Muscle of back (tissue), 3 donors: ENCODE measurements at regions not wholly inside any gene's neighbourhood (a gene's known extent, or its start where the extent isn't known, plus 50 kb on each side); places are given as distances from the start of the nearest gene placed in this dataset.

ENCODE experiments used
- DNase-seq, 3 donors: peaks; one replicate each; pipeline versions ENCODE4 v3.0.0 to v3.0.0-alpha.2; 2013

GRCh38 chr2:51111532-51111931 lies 79.6 kb upstream of the NRXN1 start:
- no peak for DNase-seq

GRCh38 chr2:51108794-51109193 lies 76.9 kb upstream of the NRXN1 start:
- DNase-seq, result no peak

- DNase-seq, result no peak
These were observed 75.9 kb upstream of the NRXN1 start for GRCh38 chr2:51107841-51108240.

GRCh38 chr2:51105811-51106210 lies 73.9 kb upstream of the NRXN1 start:
- peak; percentile 28 to 71 (median 57) for DNase-seq

GRCh38 chr2:51103205-51103604 lies 71.3 kb upstream of the NRXN1 start:
- DNase-seq, result peak; percentile 20 to 46 (median 41)

- DNase-seq, result no peak
These were observed 61.1 kb upstream of the NRXN1 start for GRCh38 chr2:51093016-51093415.

- no peak for DNase-seq
These were observed 53.6 kb upstream of the NRXN1 start for GRCh38 chr2:51085420-51086068.

GRCh38 chr2:51084750-51085149 lies 52.8 kb upstream of the NRXN1 start:
- DNase-seq, result no peak
